Colon (tissue), 2 donors: ENCODE measurements at regions not wholly inside any gene's neighbourhood (a gene's known extent, or its start where the extent isn't known, plus 50 kb on each side); places are given as distances from the start of the nearest gene placed in this dataset.

Experiments
- FAIRE-seq: peaks from 2 replicates; lab custom pipeline; 2012; peaks lifted over from hg19 to GRCh38; lab: Jason Lieb, UNC
- donor health status: control.
- donor health status: control.

DNA sequence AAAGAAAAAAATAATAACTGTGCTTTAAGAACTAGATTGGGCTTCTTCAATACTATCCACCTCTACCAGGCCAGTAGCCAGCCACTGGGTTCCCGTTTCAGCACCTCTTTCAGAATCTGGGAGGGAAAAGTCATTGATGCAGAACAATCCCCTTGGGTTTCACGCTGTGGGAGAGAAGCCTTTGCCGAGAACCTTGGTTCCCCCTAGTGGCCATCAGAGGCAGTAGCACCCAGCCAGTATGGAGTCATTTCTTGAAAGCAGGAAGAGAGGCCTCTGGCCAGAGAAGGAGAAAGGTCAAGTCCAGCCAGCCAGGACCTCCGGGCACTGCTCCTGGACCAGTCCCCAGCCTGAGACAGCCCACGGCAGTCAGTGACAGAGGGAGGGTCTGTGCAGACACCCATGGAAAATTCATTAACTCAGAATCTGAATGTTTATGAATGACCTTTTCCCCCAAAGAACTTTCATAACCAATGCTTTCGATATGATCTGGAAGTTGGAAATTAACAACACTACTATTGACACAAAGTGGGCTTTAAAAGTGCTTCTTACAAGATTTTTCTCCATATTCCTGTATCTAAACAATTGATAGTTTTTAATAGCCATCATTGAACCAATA, 51.2 kb upstream of the CDH5 start:
- FAIRE-seq: no peak

DNA sequence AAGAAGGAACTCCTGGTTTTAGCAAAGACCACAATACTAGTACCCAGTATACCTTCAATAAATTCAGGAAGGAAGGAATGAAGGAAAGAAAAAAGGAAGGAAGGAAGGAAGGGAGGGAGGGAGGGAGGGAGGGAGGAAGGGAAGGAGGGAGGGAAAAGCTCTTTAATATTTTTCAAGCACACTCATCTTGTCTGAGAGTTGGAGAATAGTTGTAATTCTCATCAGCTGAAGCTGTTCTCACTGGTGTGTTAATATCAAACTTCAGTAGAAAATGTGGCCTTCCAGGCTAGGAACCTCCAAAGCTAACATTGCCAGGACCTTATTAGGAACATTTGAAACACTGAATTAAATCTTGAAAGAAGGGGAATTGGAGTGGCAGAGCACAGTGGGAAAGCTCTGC, 55.2 kb upstream of the CDH5 start:
- no peak for FAIRE-seq

DNA sequence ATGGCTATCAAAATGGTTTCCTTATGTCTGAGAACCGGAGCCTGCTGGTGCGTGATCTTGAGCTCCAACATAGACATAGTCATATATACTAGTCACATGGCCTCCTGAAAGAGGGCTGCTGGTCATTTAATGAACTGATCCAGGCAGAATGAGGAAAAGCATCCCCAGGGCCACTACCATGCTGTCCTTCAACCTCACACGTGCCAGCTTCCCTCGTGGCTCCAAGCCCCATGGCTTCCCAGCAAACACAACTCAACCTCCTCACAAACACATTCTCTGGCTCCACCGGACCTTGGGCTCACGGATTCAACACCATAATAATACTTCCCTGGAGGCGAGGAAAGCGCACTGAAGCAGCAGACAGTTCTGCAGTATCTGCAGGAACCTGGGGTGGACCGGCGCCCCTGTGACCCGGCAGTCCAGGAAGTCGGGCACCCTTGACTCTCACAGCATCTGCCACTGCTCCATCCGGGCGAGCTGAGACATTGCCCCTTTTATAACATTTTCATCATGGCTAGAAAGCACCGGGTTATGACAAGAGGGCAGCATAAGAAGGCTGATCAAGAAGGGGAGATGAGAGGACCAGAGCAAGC, 57.2 kb upstream of the CDH5 start:
- FAIRE-seq: no peak

DNA sequence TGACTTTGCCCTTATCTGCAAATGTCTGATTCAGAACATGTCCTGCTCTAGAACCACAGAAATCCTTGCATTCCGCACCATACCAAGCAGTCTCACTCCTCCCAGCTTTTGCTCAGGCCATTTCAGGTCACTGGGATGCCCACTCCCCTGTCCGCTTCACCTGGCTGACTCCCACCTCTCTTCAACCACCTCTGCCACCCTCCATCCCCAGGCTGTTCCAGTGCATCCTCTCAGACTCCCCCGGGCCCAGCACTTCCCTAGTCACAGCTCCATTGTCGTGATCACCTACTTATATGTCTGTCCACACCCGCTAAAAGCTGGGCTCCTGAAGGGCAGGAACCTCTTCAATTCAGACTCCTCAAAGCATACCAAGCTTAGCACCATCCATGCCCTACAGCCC, 58.4 kb upstream of the CDH5 start:
- FAIRE-seq: no peak

DNA sequence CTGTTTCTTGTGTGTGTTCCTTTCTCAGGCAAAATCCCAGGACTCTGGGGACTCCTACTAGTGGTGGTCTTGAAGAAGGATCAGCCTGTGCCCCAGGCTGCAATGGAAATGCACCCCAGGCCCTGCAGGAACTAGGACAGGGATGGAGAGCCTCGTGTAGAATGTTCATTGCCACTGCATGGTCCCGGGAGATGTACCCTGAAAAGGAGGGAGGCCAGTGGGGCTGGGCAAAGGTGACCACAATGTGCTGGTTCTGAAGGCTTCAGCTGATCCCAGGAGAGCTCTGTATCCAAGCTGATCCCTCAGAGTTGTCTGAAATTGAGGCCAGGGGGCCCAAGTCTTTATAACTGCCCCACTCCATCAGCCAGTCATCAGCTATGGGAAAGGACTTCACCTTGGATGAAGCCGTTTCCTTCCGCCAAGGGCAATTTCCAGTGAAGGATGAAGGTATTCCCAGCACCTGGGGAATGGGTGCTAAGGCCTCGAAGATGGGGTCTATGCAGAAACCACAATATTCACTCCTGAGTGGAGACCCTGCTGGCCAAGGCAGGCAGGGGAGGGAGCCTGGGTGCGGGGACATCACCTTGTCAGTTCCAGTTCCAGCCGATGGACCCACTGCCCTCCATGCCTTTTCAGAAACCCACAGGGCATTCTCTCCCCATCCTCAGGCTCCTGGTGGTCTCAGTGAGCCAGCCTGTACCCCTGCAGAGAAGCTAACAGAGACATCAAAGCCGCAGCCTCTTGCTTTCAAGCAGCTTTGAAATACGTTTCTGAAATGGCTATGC, 59.9 kb upstream of the CDH5 start:
- no peak for FAIRE-seq

DNA sequence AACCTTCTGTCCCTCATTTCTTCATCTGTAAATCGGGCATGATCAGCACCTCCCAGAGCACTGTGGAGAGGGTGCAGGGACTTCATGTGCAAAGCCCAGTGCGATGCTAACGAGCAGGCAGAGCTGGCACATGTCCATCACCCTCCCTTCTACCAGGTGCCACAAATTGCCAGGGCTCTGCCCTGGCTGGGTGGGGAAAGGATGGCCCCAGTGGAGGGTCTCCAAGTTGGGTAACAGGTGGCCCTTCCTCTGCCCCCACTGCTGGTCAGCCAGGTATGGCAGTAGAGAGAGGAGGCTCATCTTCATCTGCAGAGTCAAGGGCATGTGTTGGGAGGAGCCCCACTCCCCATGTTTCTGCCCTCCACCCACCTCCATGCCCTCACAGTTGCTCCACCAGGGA, 61.5 kb upstream of the CDH5 start:
- no peak for FAIRE-seq

DNA sequence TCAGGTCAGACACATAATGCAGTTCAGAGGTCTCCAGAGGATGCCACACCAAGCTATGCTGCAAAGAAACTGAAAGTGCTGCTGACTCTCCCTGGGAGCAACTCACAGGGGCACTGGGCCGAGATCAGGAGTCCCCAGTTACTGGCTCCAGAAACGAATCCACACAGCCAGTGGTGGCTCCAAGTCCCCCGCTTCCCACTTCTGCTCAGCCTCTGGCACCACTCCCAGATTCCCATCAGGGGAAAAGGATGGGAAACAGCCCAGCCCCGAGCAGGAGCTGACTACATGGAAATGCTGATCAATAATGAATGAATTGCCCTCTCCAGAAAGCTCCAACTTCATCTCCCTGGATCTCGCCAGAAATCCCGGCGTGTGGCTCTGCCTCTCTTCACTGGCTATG, 62.3 kb upstream of the CDH5 start:
- no peak for FAIRE-seq

DNA sequence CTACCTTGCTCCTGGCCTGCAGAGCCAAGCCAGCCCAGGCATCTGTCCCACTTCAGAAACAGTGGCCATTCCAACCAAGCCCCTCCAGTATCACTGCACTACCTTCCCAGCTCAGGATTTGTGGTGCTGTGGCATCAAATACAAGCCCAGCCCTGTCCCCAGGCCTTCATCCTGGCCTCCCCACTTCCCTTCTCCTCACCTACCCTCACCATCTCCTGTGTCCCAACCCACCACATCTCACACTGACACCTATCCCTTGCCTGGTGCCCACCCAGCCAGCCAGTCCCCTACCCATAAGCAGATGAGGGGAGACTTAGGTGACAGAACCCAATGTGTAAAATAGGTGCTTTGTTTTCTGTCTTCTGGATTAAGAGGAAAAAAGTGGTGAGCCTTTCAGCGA, 66.0 kb upstream of the CDH5 start:
- no peak for FAIRE-seq

DNA sequence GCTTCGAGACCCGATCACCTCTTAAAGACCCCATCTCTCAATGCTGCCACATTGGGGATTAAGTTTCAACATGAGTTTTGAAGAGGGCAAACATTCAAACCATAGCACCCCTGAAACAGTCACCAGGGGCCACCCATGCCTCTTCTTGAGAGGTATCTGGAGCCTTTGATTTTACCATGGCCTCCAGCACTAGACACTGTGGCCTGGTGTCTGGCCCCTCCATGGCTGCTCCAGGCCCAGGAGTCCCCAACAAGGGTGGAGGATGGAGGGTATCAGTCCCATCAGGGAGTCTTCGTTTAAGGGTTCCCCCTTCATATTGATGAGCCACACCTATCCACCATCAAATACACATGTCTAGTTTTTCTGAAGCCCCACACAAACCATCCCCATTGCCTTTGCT, 66.5 kb upstream of the CDH5 start:
- FAIRE-seq: no peak

DNA sequence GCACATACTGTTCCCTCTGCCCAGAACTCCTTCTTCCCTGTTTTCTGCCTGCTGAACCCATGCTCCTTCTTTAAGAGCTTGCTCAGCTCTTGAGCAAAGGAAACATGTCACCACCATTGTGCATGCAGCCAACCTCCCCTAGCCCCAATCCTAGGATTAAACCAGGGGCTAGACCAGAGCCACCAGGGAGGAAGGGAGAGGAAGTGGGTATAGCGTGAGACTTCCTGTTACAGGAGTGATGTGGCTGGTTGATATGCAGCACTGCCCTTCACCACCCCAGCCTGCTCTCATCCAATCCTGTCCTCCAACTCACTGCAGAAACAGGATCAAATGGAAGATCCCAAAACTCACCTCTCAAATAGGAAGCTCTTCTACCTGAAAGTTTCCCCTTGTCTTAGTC, 67.1 kb upstream of the CDH5 start:
- no peak for FAIRE-seq

DNA sequence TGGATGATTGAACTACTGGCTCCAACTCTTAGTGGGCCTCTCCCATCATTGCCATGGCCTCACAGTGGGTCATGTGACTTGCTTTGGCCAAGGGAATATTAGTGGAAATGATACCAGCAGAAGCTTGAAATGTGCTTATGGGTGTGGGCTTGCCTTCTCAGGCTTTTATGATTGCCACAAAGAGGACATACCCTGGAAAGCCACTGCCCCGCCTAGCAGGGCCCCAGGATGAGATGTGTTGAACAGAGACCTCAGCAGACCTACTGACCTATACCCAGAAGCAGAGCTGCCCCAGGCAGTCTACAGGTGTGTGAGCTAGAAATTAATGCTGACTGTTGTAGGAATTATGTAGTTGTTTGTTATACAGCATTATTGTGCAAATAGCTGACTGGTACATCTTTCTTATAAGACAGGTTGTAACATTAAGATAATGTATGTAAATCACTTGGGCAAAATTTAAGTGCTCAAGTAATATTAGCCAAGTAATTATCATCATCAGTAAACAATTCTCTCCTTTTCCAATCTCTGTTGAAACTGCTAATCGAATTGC, 67.8 kb upstream of the CDH5 start:
- no peak for FAIRE-seq

DNA sequence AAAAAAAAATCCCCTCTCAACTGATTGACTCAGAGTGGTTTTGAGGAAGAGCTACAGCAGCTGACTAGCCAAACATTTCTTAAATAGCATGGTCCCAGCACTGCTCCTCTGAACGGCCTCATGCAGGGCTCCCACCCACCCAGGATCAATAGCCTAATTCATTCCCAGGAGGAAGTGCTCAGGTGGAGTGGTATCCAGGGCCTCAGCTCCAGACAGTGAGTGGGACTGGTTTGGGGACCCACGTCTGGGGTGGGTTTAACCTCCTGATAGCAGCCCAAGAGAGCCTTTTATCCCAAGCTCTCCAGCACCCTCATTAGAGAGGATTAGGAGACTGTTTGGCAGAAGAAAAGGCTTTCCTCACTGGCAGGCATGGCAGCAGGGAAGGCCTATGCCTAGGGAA, 68.5 kb upstream of the CDH5 start:
- no peak for FAIRE-seq

DNA sequence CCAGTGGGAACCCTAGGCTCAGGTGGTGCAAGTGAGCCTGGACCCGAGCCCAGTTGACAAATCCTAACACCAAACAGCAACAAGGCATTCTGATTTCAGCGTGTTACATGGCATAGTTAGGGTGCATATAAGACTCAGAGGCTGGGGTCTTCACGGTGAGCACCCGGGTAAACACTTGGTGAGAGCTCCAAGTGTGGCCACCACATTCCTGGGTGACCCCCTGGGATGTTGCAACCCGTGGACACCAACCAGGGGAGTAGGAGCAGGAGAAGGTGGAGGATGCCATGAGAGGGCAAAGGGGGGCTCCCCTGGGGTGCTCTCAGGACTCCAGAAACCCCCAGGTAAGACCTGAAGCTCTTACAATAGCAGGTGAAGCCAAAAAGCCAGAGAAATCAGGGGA, 69.9 kb upstream of the CDH5 start:
- FAIRE-seq: no peak

DNA sequence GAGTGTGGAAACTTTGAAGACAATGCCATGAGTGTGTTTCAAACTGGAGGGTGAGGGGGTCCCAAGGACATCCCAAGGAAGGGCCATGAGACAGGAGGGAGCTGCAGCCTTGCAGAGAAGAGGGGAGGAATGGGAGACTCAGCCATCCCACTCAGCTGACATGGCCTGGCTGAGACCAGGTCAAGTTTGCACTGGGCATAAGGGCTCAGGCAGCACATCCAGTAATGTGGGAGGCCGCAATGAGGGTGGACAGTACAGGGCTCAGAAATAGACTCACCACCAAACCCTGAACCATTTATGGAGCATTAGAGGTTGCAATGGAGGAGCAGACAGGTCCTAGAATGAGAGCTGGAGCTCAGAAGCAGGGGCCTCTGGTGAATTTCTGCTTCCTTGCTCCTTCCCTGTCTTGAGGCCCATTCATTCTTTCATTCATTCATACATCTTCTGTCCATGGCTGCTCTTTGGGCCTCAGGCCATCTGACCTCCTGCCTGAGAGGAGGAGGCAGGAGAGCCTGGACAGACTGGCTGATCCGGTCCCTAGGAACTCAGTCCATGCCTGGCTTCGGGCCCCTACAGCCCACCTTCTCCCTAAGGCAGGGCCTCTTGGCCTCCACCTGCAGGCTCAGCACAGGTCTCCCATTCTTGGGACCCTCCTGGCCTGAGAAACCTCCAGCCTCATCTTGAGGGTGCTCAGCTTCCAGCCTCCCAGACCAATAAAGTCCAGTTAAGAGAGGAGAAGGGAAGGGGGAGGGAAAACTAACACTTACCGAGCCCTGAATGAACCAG, 70.5 kb upstream of the CDH5 start:
- no peak for FAIRE-seq

DNA sequence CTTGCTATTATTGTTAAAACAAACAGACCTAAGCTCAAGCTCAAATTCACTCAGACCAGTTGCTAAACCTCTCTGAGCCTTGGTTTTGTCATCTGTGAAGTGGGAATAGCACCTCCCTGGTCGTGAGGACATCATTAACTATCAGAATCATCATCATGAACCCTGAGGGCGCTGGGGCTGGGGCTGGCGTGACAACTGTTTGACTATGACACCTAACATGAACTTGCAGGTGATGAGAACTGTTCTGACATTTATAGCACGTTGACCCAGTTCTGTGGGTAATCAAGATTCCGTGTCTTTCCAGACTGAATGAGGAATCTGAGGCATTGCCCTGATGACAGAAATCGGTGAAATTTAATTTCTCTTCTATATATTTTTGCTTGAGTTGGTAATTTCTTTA, 71.3 kb upstream of the CDH5 start:
- FAIRE-seq: no peak

DNA sequence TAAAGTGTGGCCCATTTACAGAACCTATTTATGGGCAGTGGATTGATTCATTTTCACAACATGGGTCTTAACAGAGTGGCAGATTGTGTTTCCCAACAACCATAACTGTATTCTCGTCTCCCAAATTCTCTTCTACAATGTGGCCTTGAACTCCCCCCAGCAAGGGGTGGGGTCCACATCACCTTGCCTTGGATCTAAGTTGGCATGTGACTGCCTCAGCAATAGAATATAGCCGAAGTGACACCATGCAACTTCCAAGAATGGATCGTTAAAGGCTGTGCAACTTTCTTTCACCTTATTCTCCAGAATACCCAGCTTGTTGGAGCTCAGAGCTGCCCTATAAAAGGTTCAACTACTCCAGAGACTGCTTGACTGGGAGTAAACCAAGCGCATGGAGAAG, 72.0 kb upstream of the CDH5 start:
- no peak for FAIRE-seq

DNA sequence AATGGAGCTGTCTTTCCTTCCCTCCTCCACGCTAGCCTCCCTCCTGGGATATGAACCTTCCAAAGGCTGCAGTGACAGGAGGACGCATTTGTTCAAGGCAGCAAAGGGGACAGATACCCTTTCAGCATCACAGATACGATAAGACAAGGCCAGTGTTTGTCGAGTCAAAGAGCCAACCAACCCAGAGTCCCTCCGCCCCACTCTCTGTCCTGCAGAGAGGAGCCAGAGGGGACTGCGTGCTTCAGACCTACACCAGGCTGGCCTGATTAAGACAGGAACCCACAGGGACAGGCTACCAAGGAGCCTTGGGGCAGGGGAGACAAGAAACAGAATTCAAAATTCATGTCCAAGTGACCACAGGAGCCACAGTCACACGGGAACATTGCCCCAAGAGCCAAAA, 72.6 kb upstream of the CDH5 start:
- FAIRE-seq: no peak

DNA sequence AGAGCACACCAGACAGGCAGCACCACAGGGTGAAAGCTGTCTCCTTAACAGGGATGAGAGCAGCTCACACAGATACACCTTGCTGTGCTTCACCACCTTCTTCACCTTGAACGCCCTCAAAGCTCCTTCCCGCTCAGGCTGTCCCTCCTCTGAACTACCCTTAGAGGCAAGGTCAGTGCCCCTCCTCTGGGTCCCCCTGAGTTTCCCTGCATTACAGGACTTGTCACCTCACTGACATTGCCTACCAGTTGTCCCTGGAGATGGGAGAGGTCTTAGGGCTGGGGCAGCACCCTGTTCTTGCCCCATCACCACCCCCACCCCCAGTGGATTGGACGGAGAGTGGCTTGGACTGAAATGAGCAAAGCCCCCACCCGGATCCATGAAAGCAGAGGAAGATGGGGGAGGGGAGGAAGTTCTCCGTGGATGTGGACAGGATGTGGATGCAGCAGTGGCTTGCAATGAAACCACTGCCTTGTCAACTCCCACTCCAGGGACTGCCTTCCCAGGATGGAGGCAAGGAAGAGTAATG, 73.2 kb upstream of the CDH5 start:
- no peak for FAIRE-seq

DNA sequence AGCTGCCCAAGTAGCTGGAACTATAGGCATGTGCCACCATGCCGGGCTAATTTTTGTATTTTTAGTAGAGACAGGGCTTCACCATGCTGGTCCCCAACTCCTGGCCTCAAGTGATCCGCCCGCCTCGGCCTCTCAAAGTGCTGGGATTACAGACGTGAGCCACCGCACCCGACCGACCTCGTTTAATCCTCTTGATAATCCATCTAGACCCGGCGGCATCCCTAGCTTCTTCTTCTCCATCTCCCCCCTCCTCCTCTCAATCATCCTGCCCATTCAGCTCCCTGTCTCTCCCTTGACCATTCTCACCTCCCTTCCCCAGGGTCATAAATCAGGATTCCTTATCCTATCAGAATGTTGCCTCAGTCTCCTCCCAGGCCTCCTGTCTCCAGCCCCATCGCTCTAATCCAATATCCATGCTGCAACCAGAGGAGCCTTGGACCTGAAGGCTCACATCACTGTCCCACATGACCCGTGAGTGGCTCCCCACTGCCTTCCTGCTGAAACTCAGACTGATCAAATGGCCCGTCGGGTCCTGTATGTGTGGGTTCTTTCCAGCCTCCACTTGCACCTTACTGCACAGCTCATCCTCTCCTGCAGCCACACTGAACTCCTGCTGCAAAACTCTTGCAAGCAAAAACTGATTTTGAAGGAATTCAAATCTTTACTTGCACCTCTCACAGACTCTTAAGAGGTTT, 74.1 kb upstream of the CDH5 start:
- FAIRE-seq: no peak

DNA sequence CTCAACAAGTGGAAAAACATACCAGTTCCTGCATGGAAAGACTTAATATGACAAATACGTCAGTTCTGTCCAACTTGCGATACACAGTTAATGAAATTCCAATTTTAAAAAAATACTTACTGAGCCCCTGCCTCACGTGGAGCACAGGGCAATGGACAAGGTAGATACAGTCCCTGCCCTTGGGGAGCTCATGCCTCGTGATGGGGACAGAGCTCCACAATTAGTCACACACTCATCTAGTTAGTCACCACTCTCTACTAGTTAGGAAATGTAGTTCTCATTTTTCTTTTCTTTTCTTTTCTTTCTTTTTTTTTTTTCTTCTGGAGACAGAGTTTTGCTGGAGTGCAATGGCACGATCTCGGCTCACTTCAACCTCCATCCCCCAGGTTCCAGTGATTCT, 74.7 kb upstream of the CDH5 start:
- no peak for FAIRE-seq

DNA sequence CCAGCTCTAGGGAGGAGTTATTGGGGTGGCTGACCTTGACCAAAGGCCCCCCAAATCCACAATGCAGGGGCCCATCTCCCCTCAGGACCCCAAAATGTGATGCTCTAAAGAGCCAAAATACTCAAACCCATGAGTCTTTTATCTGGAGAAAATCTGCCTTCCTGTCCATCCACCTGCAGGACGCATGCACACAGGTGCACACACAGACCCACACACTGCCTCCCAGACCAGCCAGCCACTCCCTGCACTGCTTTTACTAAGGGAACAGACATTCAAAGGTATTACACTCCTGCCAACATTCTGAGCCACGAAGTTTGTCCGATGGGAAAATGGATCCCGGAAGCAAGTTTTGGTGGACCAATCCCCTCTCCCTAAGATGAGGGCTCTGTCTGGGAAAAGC, 76.1 kb upstream of the CDH5 start:
- FAIRE-seq: no peak

DNA sequence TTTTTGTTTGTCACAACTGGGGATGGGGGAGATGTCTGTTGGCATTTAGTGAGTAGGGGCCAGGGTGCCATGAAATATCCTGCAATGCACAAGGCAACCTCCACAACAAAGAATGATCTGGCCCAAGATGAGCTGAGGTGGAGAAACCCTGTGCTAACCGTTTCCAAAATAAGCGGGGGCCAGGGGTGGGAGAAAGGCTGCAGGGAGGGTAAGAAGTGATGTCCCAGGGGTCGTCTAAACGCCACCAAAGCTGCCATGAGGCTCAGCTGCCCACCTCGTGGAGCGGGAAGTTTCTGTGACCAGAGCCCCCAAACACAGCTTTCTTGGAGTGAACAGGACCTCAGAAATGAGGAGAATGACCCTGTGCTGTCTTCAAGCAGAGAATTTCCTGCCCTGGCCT, 76.5 kb upstream of the CDH5 start:
- FAIRE-seq: no peak
